ENCODE measurements at regions not wholly inside any gene's neighbourhood (a gene's known extent, or its start where the extent isn't known, plus 50 kb on each side); places are given as distances from the start of the nearest gene placed in this dataset.
"Not testable (repeated sequence)": the region's sequence is repeated elsewhere in the genome, so short reads cannot be mapped to it uniquely, and the experiment has no call there.

GRCh38 chr4:57729775-57730570 is 619.8 kb upstream of the IGFBP7 start:
- not testable (repeated sequence) for TF ChIP-seq POLR2AphosphoS5, CTCF (IDR thresholded peaks at IDR 0.05)
